ENCODE measurements at regions not wholly inside any gene's neighbourhood (a gene's known extent, or its start where the extent isn't known, plus 50 kb on each side); places are given as distances from the start of the nearest gene placed in this dataset.

GRCh38 chr15:38684440-38685010, 119.9 kb upstream of the RASGRP1 start:
- Histone ChIP-seq H3K4me1 (ENCODE audit: control insufficient read depth, insufficient read depth, low read length) (no peaks in the 10 kb centered on the region), H3K9me3 (ENCODE audit: control insufficient read depth, insufficient read depth, low read depth, low read length) (no peaks in the 10 kb centered on the region), H3K4me3 (ENCODE audit: low read depth in 2 of 2, low read length in 2 of 2) (no peak overlapping the region), H3K27me3 (ENCODE audit: control insufficient read depth, insufficient read depth, low read length) (peaks cover 5% of the 10 kb centered on the region; the same call in 1 of the 2 replicates), H3K27ac (ENCODE audit: low read length) (no peak overlapping the region), H3K36me3 (ENCODE audit: control insufficient read depth, insufficient read depth, low read length) (no peaks in the 10 kb centered on the region)
- DNase-seq (ENCODE audit: low read depth, low spot score) (no peak), ATAC-seq (no peak)
- no TSS peak for BruUV-seq (replicated peaks)
- POLR2A ChIA-PET, result no interaction called here
- CTCF ChIA-PET, result interaction anchor here (1.2 to 1.3 kb wide), 2 partner anchors 210 to 244 kb away, joined by 5 to 7 read pairs; no protein-coding TSS in a partner anchor
- intact Hi-C loops (cut with micrococcal nuclease; ENCODE audit: unreplicated experiment), result loop anchor here (5.0 kb wide), 1 partner anchor 687 kb away; no protein-coding TSS in a partner anchor
- TF ChIP-seq POLR2AphosphoS5 (IDR thresholded peaks at IDR 0.05; ENCODE audit: low read depth, low read length), result no peak
- TF ChIP-seq, protein P1, sequence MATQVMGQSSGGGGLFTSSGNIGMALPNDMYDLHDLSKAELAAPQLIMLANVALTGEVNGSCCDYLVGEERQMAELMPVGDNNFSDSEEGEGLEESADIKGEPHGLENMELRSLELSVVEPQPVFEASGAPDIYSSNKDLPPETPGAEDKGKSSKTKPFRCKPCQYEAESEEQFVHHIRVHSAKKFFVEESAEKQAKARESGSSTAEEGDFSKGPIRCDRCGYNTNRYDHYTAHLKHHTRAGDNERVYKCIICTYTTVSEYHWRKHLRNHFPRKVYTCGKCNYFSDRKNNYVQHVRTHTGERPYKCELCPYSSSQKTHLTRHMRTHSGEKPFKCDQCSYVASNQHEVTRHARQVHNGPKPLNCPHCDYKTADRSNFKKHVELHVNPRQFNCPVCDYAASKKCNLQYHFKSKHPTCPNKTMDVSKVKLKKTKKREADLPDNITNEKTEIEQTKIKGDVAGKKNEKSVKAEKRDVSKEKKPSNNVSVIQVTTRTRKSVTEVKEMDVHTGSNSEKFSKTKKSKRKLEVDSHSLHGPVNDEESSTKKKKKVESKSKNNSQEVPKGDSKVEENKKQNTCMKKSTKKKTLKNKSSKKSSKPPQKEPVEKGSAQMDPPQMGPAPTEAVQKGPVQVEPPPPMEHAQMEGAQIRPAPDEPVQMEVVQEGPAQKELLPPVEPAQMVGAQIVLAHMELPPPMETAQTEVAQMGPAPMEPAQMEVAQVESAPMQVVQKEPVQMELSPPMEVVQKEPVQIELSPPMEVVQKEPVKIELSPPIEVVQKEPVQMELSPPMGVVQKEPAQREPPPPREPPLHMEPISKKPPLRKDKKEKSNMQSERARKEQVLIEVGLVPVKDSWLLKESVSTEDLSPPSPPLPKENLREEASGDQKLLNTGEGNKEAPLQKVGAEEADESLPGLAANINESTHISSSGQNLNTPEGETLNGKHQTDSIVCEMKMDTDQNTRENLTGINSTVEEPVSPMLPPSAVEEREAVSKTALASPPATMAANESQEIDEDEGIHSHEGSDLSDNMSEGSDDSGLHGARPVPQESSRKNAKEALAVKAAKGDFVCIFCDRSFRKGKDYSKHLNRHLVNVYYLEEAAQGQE (IDR thresholded peaks at IDR 0.05; ENCODE audit: insufficient read depth in 1 of 2, low read depth in 2 of 2, low read length in 1 of 2), result no peak
- TF ChIP-seq, protein P2, sequence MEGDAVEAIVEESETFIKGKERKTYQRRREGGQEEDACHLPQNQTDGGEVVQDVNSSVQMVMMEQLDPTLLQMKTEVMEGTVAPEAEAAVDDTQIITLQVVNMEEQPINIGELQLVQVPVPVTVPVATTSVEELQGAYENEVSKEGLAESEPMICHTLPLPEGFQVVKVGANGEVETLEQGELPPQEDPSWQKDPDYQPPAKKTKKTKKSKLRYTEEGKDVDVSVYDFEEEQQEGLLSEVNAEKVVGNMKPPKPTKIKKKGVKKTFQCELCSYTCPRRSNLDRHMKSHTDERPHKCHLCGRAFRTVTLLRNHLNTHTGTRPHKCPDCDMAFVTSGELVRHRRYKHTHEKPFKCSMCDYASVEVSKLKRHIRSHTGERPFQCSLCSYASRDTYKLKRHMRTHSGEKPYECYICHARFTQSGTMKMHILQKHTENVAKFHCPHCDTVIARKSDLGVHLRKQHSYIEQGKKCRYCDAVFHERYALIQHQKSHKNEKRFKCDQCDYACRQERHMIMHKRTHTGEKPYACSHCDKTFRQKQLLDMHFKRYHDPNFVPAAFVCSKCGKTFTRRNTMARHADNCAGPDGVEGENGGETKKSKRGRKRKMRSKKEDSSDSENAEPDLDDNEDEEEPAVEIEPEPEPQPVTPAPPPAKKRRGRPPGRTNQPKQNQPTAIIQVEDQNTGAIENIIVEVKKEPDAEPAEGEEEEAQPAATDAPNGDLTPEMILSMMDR (IDR thresholded peaks at IDR 0.05), result no peak
- no peak for TF ChIP-seq SIN3A (IDR thresholded peaks at IDR 0.05; ENCODE audit: borderline replicate concordance, insufficient read depth, low read depth, low read length)
- in situ Hi-C loops (cut with HindIII; ENCODE audit: low pct_unique_long_range_greater_than_20kb, low sequenced_read_pairs), result loop anchor here (25.0 kb wide), 1 partner anchor 222 kb away; the partner anchor contains the start of gene FAM98B

DNA sequence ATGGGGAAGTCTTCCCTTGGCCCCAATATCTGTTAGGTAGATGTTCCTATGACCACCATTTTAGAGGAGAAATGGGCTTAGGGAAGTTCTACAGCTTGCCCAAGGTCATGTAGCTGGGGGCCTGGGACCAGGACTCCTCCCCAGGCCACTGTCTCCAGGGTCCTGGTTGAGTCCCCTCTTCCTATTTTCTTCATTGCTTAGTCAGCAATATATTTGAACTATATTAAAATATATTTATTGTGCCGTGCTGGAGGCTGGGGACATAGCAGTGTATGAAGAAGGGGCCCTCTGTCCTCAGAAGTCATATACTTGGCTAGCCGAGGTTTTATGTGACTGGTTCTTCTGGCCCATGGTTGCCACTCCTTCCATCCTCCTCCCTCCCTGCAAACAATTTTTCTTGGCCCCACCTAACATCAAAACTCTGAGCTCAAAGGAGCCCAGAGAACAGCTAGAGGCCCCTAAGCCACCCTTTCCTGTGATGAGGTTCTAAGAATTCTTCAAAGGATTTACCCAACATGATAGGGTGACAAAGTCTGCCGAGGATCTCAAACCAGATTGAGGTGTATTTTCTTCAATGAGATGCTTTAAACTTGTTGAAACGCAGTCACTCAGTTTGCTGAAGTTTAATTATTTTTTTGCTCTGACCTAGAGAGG, 121.2 kb upstream of the RASGRP1 start:
- ChIA-PET CTCF (no interaction called here), POLR2A (no interaction called here)
- Histone ChIP-seq H3K27ac (ENCODE audit: low read length) (no peak overlapping the region), H3K4me1 (ENCODE audit: control insufficient read depth, insufficient read depth, low read length) (no peaks in the 10 kb centered on the region), H3K36me3 (ENCODE audit: control insufficient read depth, insufficient read depth, low read length) (no peaks in the 10 kb centered on the region), H3K9me3 (ENCODE audit: control insufficient read depth, insufficient read depth, low read depth, low read length) (no peaks in the 10 kb centered on the region), H3K4me3 (ENCODE audit: low read depth in 2 of 2, low read length in 2 of 2) (no peak overlapping the region), H3K27me3 (ENCODE audit: control insufficient read depth, insufficient read depth, low read length) (peaks cover 5% of the 10 kb centered on the region; the same call in 1 of the 2 replicates)
- ATAC-seq, result no peak
- DNase-seq (ENCODE audit: low read depth, low spot score), result no peak
- in situ Hi-C loops (cut with HindIII; ENCODE audit: low pct_unique_long_range_greater_than_20kb, low sequenced_read_pairs), result loop anchor here (25.0 kb wide), 1 partner anchor 224 kb away; the partner anchor contains the start of gene FAM98B
- TF ChIP-seq, protein P1 (IDR thresholded peaks at IDR 0.05; ENCODE audit: insufficient read depth in 1 of 2, low read depth in 2 of 2, low read length in 1 of 2), result no peak
- no peak for TF ChIP-seq SIN3A (IDR thresholded peaks at IDR 0.05; ENCODE audit: borderline replicate concordance, insufficient read depth, low read depth, low read length)
- TF ChIP-seq POLR2AphosphoS5 (IDR thresholded peaks at IDR 0.05; ENCODE audit: low read depth, low read length), result no peak
- TF ChIP-seq TCF7L2 (IDR thresholded peaks at IDR 0.05; ENCODE audit: low read depth, low read length), result no peak
- TF ChIP-seq, protein P2 (IDR thresholded peaks at IDR 0.05), result no peak
- intact Hi-C loops (cut with micrococcal nuclease; ENCODE audit: unreplicated experiment), result no loop called here
- BruUV-seq (replicated peaks), result no TSS peak

All from Panc1 (cell line).